ENCODE measurements at regions not wholly inside any gene's neighbourhood (a gene's known extent, or its start where the extent isn't known, plus 50 kb on each side); places are given as distances from the start of the nearest gene placed in this dataset.

DNA sequence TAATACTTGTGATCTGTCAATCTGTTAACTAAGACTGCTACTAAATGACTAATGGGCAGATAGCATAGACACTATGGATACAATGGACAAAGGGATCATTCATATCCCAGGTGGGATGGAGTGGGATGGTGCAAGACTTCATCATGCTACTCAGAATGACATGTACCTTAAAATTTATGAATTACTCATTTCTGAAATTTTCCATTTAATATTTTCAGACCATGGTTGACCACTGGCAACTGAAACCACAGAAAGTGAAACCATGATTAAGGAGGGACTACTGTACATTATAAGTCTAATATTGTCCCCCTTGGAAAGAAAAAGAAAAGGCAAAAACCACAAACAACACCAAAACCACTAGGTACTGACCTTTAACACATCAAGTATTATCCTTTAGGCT is 247.0 kb upstream of the SYT4 start:
- TF ChIP-seq, protein P1, sequence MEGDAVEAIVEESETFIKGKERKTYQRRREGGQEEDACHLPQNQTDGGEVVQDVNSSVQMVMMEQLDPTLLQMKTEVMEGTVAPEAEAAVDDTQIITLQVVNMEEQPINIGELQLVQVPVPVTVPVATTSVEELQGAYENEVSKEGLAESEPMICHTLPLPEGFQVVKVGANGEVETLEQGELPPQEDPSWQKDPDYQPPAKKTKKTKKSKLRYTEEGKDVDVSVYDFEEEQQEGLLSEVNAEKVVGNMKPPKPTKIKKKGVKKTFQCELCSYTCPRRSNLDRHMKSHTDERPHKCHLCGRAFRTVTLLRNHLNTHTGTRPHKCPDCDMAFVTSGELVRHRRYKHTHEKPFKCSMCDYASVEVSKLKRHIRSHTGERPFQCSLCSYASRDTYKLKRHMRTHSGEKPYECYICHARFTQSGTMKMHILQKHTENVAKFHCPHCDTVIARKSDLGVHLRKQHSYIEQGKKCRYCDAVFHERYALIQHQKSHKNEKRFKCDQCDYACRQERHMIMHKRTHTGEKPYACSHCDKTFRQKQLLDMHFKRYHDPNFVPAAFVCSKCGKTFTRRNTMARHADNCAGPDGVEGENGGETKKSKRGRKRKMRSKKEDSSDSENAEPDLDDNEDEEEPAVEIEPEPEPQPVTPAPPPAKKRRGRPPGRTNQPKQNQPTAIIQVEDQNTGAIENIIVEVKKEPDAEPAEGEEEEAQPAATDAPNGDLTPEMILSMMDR (IDR thresholded peaks at IDR 0.05): no peak
- TF ChIP-seq POLR2AphosphoS5 (IDR thresholded peaks at IDR 0.05) (no peak), POLR2A (IDR thresholded peaks at IDR 0.05) (no peak), EP300 (IDR thresholded peaks at IDR 0.05) (no peak)
